HFFc6 (cell line): ENCODE measurements at regions not wholly inside any gene's neighbourhood (a gene's known extent, or its start where the extent isn't known, plus 50 kb on each side); places are given as distances from the start of the nearest gene placed in this dataset.

Experiments
- DNase-seq: peaks from one replicate; pipeline ENCODE4 v3.0.0-alpha.2; 2018
- H3K27ac Mint-ChIP-seq: 2 replicates; pipeline ENCODE4 v1.8.0; 2020; ENCODE audit warnings: mild to moderate bottlenecking, mixed read lengths
- H3K27me3 Mint-ChIP-seq: 2 replicates; pipeline ENCODE4 v1.8.0; 2021; ENCODE audit warnings: mild to moderate bottlenecking, moderate library complexity, mixed read lengths; ENCODE audit not compliant: insufficient read depth
- H3K36me3 Mint-ChIP-seq: 2 replicates; pipeline ENCODE4 v1.8.0; 2021; ENCODE audit warnings: low read depth, mixed read lengths
- H3K4me1 Mint-ChIP-seq: 2 replicates; pipeline ENCODE4 v1.8.0; 2020; ENCODE audit warnings: low read depth, mixed read lengths
- H3K4me3 Mint-ChIP-seq: 2 replicates; pipeline ENCODE4 v1.8.0; 2020; ENCODE audit warnings: mild to moderate bottlenecking, moderate library complexity, mixed read lengths
- H3K9me3 Mint-ChIP-seq: 2 replicates; pipeline ENCODE4 v1.8.0; 2020; ENCODE audit warnings: mild to moderate bottlenecking, mixed read lengths
- TF ChIP-seq, protein P1 (sequence below): fragments of 200-600 bp; sonication (generic); IDR thresholded peaks from 2 replicates; pipeline ENCODE4 v1.5.0; 2021; ENCODE audit warnings: antibody characterized with exemption, mild to moderate bottlenecking

GRCh38 chr2:195016841-195017240, 640.2 kb upstream of the SLC39A10 start:
- no peak overlapping the region for H3K27ac Mint-ChIP-seq
- H3K9me3 Mint-ChIP-seq, result peaks cover 15% of the 10 kb centered on the region
- no peak for DNase-seq
- no peaks in the 10 kb centered on the region for H3K36me3 Mint-ChIP-seq
- H3K4me3 Mint-ChIP-seq, result no peak overlapping the region
- no peaks in the 10 kb centered on the region for H3K4me1 Mint-ChIP-seq
- TF ChIP-seq, protein P1, sequence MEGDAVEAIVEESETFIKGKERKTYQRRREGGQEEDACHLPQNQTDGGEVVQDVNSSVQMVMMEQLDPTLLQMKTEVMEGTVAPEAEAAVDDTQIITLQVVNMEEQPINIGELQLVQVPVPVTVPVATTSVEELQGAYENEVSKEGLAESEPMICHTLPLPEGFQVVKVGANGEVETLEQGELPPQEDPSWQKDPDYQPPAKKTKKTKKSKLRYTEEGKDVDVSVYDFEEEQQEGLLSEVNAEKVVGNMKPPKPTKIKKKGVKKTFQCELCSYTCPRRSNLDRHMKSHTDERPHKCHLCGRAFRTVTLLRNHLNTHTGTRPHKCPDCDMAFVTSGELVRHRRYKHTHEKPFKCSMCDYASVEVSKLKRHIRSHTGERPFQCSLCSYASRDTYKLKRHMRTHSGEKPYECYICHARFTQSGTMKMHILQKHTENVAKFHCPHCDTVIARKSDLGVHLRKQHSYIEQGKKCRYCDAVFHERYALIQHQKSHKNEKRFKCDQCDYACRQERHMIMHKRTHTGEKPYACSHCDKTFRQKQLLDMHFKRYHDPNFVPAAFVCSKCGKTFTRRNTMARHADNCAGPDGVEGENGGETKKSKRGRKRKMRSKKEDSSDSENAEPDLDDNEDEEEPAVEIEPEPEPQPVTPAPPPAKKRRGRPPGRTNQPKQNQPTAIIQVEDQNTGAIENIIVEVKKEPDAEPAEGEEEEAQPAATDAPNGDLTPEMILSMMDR, result no peak
- no peaks in the 10 kb centered on the region for H3K27me3 Mint-ChIP-seq

GRCh38 chr2:195009202-195009601, 647.8 kb upstream of the SLC39A10 start:
- Mint-ChIP-seq H3K4me1 (no peaks in the 10 kb centered on the region), H3K27me3 (no peaks in the 10 kb centered on the region), H3K36me3 (no peaks in the 10 kb centered on the region), H3K9me3 (peaks cover 28% of the 10 kb centered on the region), H3K4me3 (no peak overlapping the region), H3K27ac (no peak overlapping the region)
- TF ChIP-seq, protein P1, result no peak
- DNase-seq, result no peak

- Mint-ChIP-seq H3K27me3 (no peaks in the 10 kb centered on the region), H3K4me3 (no peak overlapping the region), H3K36me3 (no peaks in the 10 kb centered on the region), H3K27ac (no peak overlapping the region), H3K4me1 (no peaks in the 10 kb centered on the region), H3K9me3 (peaks cover 26% of the 10 kb centered on the region)
- DNase-seq, result no peak
- TF ChIP-seq, protein P1, result no peak
These were observed 650.2 kb upstream of the SLC39A10 start for GRCh38 chr2:195006856-195007255.

- Mint-ChIP-seq H3K27ac (no peak overlapping the region), H3K4me3 (no peak overlapping the region), H3K27me3 (no peaks in the 10 kb centered on the region), H3K36me3 (no peaks in the 10 kb centered on the region), H3K4me1 (no peaks in the 10 kb centered on the region), H3K9me3 (peaks cover 24% of the 10 kb centered on the region)
- TF ChIP-seq, protein P1, result no peak
- no peak for DNase-seq
These were observed 653.0 kb upstream of the SLC39A10 start for GRCh38 chr2:195003881-195004471.

DNA sequence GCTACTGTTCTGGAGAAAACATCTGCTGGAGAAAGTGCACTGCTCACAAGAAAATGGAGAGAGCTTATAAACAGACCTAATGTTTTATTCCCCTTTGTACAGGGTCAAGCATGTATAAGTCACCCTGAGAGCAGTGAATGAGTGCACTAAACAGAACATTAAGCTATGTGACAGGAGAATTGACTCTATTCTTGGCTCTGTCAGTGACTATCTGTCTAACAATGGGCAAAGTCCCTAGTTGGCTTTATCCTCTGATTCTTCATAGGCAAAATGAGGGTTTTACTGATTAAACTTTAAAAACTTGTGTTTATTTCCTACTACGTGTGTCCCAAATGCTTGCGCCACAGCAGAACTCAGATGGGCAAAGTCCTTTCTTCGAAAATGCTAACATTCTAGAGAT, 655.1 kb upstream of the SLC39A10 start:
- H3K36me3 Mint-ChIP-seq, result no peaks in the 10 kb centered on the region
- H3K4me3 Mint-ChIP-seq, result no peak overlapping the region
- no peaks in the 10 kb centered on the region for H3K27me3 Mint-ChIP-seq
- H3K9me3 Mint-ChIP-seq, result peaks cover 28% of the 10 kb centered on the region
- H3K27ac Mint-ChIP-seq, result no peak overlapping the region
- no peaks in the 10 kb centered on the region for H3K4me1 Mint-ChIP-seq
- TF ChIP-seq, protein P1, result no peak
- DNase-seq, result no peak

DNA sequence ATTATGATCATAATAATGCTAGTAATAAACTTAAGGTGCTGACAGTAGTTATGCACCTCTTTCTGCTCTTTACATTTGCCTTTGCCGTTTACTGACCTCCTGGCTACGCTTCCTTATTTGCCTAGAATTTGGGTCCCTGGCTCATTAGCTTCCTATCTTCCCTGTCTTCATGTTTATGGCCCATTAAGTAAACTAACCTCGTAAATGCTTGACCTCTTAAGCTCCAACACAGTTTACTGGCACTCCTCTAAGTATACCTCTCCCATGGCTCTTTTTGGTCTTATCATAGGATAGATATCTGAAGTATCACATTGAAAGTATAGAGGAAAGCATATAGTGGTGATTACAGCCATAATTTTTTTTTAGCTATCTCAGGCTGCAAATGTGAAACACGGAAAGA, 657.3 kb upstream of the SLC39A10 start:
- H3K4me3 Mint-ChIP-seq, result no peak overlapping the region
- H3K27me3 Mint-ChIP-seq, result no peaks in the 10 kb centered on the region
- no peaks in the 10 kb centered on the region for H3K36me3 Mint-ChIP-seq
- no peak for DNase-seq
- peaks cover 25% of the 10 kb centered on the region for H3K9me3 Mint-ChIP-seq
- TF ChIP-seq, protein P1, result no peak
- H3K27ac Mint-ChIP-seq, result no peak overlapping the region
- no peaks in the 10 kb centered on the region for H3K4me1 Mint-ChIP-seq
